ENCODE measurements at regions not wholly inside any gene's neighbourhood (a gene's known extent, or its start where the extent isn't known, plus 50 kb on each side); places are given as distances from the start of the nearest gene placed in this dataset.
"Not testable (repeated sequence)": the region's sequence is repeated elsewhere in the genome, so short reads cannot be mapped to it uniquely, and the experiment has no call there.

GRCh38 chr4:13762130-13762529, 134.6 kb upstream of the BOD1L1 start:
- DNase-seq (ENCODE audit: low spot score) = no peak

- no peak for DNase-seq (ENCODE audit: low spot score)
These were observed 136.2 kb upstream of the BOD1L1 start for GRCh38 chr4:13763707-13764106.

- DNase-seq (ENCODE audit: low spot score) = no peak
These were observed 138.0 kb upstream of the BOD1L1 start for GRCh38 chr4:13765539-13765938.

- DNase-seq (ENCODE audit: low spot score) = no peak
These were observed 139.4 kb upstream of the BOD1L1 start for GRCh38 chr4:13766761-13767540.

GRCh38 chr4:13777341-13777740, 149.8 kb upstream of the BOD1L1 start:
- DNase-seq (ENCODE audit: low spot score) = no peak

GRCh38 chr4:13778367-13778766, 150.8 kb upstream of the BOD1L1 start:
- DNase-seq (ENCODE audit: low spot score) = no peak

- DNase-seq (ENCODE audit: low spot score) = no peak
These were observed 154.7 kb upstream of the BOD1L1 start for GRCh38 chr4:13782231-13782630.

GRCh38 chr4:13783800-13784411, 156.4 kb upstream of the BOD1L1 start:
- no peak for DNase-seq (ENCODE audit: low spot score)

- DNase-seq (ENCODE audit: low spot score) = no peak
These were observed 165.6 kb upstream of the BOD1L1 start for GRCh38 chr4:13793020-13793710.

- no peak for DNase-seq (ENCODE audit: low spot score)
These were observed 167.5 kb upstream of the BOD1L1 start for GRCh38 chr4:13794819-13795565.

- no peak for DNase-seq (ENCODE audit: low spot score)
These were observed 169.5 kb upstream of the BOD1L1 start for GRCh38 chr4:13797061-13797460.

GRCh38 chr4:13815231-13815630, 187.7 kb upstream of the BOD1L1 start:
- no peak for DNase-seq (ENCODE audit: low spot score)

GRCh38 chr4:13816472-13816871, 188.9 kb upstream of the BOD1L1 start:
- no peak for DNase-seq (ENCODE audit: low spot score)

- no peak for DNase-seq (ENCODE audit: low spot score)
These were observed 194.0 kb upstream of the BOD1L1 start for GRCh38 chr4:13821522-13821921.

GRCh38 chr4:13825822-13826221, 198.3 kb upstream of the BOD1L1 start:
- not testable (repeated sequence) for DNase-seq (ENCODE audit: low spot score)

- no peak for DNase-seq (ENCODE audit: low spot score)
These were observed 201.9 kb upstream of the BOD1L1 start for GRCh38 chr4:13829457-13829856.

GRCh38 chr4:13830449-13830848, 202.9 kb upstream of the BOD1L1 start:
- no peak for DNase-seq (ENCODE audit: low spot score)

GRCh38 chr4:13833171-13833804, 205.8 kb upstream of the BOD1L1 start:
- DNase-seq (ENCODE audit: low spot score) = no peak

- DNase-seq (ENCODE audit: low spot score) = no peak
These were observed 209.7 kb upstream of the BOD1L1 start for GRCh38 chr4:13836946-13837912.

GRCh38 chr4:13840502-13841190, 213.1 kb upstream of the BOD1L1 start:
- no peak for DNase-seq (ENCODE audit: low spot score)
